Thyroid gland (tissue), 4 donors: ENCODE measurements at regions not wholly inside any gene's neighbourhood (a gene's known extent, or its start where the extent isn't known, plus 50 kb on each side); places are given as distances from the start of the nearest gene placed in this dataset.

Source experiments
- DNase-seq, 2 donors: peaks; one replicate each; pipeline ENCODE4 v3.0.0-alpha.2; 2019
- H3K27ac ChIP-seq, 3 donors: fragments of 200-600 bp; sonication (generic); 1 replicate in 2 of 3; 2 replicates in 1 of 3; pipeline ENCODE4 v1.5.1; 2016 to 2019; ENCODE audit warnings: mild to moderate bottlenecking in 1 of 3, moderate library complexity in 1 of 3
- H3K27me3 ChIP-seq: fragments of 200-600 bp; sonication (generic); one replicate; pipeline ENCODE4 v1.5.1; 2019
- H3K36me3 ChIP-seq, 2 donors: fragments of 200-600 bp; sonication (generic); one replicate each; pipeline ENCODE4 v1.5.1; 2016 to 2019
- H3K4me1 ChIP-seq, 2 donors: fragments of 200-600 bp; sonication (generic); one replicate each; pipeline ENCODE4 v1.5.1; 2017 to 2019
- H3K4me3 ChIP-seq, 3 donors: fragments of 200-600 bp; sonication (generic); replicated peaks in 1 of 3; 1 replicate in 2 of 3; 2 replicates in 1 of 3; pipeline ENCODE4 v1.5.1; 2016; ENCODE audit warnings: mild to moderate bottlenecking in 1 of 3
- H3K9me3 ChIP-seq: fragments of 200-600 bp; sonication (generic); one replicate; pipeline ENCODE4 v1.5.1; 2017
- CTCF ChIP-seq, 6 experiments: fragments of 200-600 bp in 3 of 6; fragments of 450-650 bp in 3 of 6; sonication (generic) in 3 of 6; IDR thresholded peaks; one replicate each; pipeline ENCODE4 v1.5.1; 2016 to 2019; ENCODE audit warnings: antibody characterized with exemption in 6 of 6, mild to moderate bottlenecking in 2 of 6, inconsistent platforms in 1 of 6, moderate library complexity in 1 of 6
- POLR2A ChIP-seq, 2 donors: fragments of 450-650 bp; IDR thresholded peaks; one replicate each; pipeline ENCODE4 v1.6.1; 2017; ENCODE audit warnings: antibody characterized with exemption in 2 of 2, mild to moderate bottlenecking in 2 of 2, moderate library complexity in 1 of 2
- WGBS, 2 donors: methylation state at CpG; one replicate each; pipeline ENCODE4 v1.1.5; 2017; 5-methylcytosine and 5-hydroxymethylcytosine counted together
- intact Hi-C: fragments of 100-400 bp; cut with DNase I; formaldehyde crosslinking; loops from one replicate; pipeline ENCODE4 v1.15.1; 2023

DNA sequence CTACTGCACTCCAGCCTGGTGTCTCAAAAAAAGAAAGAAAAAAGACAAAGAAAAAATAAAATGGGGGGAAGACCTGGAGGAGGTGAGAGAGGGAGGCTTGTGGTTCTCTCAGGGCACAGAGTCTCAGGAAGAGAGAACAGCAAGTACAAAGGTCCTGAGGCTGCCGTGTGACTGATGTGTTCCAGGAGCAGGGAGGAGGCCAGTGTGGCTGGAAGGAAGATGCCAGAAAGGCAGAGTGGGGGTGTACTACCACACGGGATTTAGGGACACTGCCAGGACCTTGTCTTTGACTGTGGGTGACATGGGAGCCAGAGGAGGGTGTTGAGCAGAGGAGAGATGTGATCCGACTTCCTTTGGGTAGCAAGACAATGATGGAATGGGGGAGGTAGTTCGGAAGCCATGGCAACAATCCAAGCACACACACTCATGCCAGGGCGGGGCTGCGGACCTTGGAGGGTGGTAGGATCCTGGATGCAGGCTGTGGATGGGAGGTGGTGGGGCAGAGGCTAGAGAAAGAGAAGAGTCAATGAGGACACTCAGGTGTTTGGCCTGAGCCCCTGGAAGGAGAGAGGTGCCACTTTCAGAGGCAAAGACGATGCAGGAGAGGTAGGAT, 136.4 kb upstream of the PTPN1 start:
- WGBS, 2 donors = 70 to 75% methylated on average over 7 of the region's 7 CpGs
- intact Hi-C loops = no loop called here
- H3K4me3 ChIP-seq = no peak overlapping the region
- H3K9me3 ChIP-seq = no peaks in the 10 kb centered on the region
- H3K27ac ChIP-seq = no peak overlapping the region
- DNase-seq = no peak
- peaks cover 8 to 24% of the 10 kb centered on the region in 2 donors for H3K4me1 ChIP-seq
- H3K27me3 ChIP-seq = no peaks in the 10 kb centered on the region
- TF ChIP-seq POLR2A (IDR thresholded peaks at IDR 0.05) (no peak), CTCF (IDR thresholded peaks at IDR 0.05) (no peak)
- no peaks in the 10 kb centered on the region for H3K36me3 ChIP-seq

GRCh38 chr20:50374541-50375078, 135.6 kb upstream of the PTPN1 start:
- H3K27me3 ChIP-seq = no peaks in the 10 kb centered on the region
- no peaks in the 10 kb centered on the region for H3K36me3 ChIP-seq
- WGBS, 2 donors = 86 to 92% methylated on average over 4 of the region's 4 CpGs
- peaks cover 6 to 25% of the 10 kb centered on the region in 2 donors for H3K4me1 ChIP-seq
- H3K27ac ChIP-seq = no peak overlapping the region
- H3K4me3 ChIP-seq = no peak overlapping the region
- no peak for DNase-seq
- no peak for TF ChIP-seq CTCF (IDR thresholded peaks at IDR 0.05)
- TF ChIP-seq POLR2A (IDR thresholded peaks at IDR 0.05) = no peak
- no peaks in the 10 kb centered on the region for H3K9me3 ChIP-seq
- intact Hi-C loops = no loop called here

GRCh38 chr20:50376179-50376887, 133.8 kb upstream of the PTPN1 start:
- no peaks in the 10 kb centered on the region for H3K36me3 ChIP-seq
- no peak overlapping the region for H3K4me3 ChIP-seq
- no peak for DNase-seq
- no peaks in the 10 kb centered on the region for H3K27me3 ChIP-seq
- peaks cover 7 to 34% of the 10 kb centered on the region in 2 donors for H3K4me1 ChIP-seq
- WGBS, 2 donors = 90 to 93% methylated on average over 14 of the region's 14 CpGs
- no peak overlapping the region for H3K27ac ChIP-seq
- no peak for TF ChIP-seq POLR2A (IDR thresholded peaks at IDR 0.05)
- TF ChIP-seq CTCF (IDR thresholded peaks at IDR 0.05) = no peak
- intact Hi-C loops = no loop called here
- H3K9me3 ChIP-seq = no peaks in the 10 kb centered on the region

DNA sequence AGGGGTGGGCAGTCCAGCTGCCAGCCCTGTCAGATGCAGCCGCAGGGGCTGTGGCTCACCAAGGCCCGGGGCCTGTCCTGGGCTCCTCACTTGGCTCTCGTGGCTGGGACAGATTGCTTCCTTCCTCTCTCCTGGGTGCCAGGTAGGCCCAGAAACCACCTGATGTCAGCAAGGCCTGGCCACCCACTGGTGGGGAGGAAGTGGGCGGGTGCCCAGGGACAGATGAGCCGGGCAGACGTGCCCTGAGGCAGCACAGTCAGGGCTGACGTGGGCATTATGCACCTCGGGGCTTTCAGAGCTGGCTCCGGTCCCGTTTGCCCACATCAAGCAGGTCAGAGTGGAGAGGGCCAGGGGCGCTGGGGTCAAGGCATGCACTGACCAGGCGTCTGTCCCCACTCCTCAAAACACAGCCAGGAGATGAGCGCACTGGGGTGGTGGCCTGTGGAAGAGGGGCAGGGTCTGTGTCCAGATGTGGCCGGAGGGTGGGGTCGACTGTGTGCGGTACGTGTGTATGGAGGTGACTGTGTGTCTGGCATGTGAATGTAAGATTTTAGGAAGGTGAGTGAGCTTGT, 133.2 kb upstream of the PTPN1 start:
- Histone ChIP-seq H3K27ac (no peak overlapping the region), H3K36me3 (no peaks in the 10 kb centered on the region), H3K9me3 (no peaks in the 10 kb centered on the region), H3K4me3 (no peak overlapping the region), H3K4me1 (peaks cover 7 to 34% of the 10 kb centered on the region in 2 donors), H3K27me3 (no peaks in the 10 kb centered on the region)
- TF ChIP-seq CTCF (IDR thresholded peaks at IDR 0.05) (no peak), POLR2A (IDR thresholded peaks at IDR 0.05) (no peak)
- no peak for DNase-seq
- WGBS, 2 donors = 92 to 94% methylated on average over 15 of the region's 17 CpGs
- intact Hi-C loops = no loop called here
